ENCODE measurements at regions not wholly inside any gene's neighbourhood (a gene's known extent, or its start where the extent isn't known, plus 50 kb on each side); places are given as distances from the start of the nearest gene placed in this dataset.
"Not testable (repeated sequence)": the region's sequence is repeated elsewhere in the genome, so short reads cannot be mapped to it uniquely, and the experiment has no call there.

- H3K27ac ChIP-seq: no peak overlapping the region
- TF ChIP-seq, protein P1, sequence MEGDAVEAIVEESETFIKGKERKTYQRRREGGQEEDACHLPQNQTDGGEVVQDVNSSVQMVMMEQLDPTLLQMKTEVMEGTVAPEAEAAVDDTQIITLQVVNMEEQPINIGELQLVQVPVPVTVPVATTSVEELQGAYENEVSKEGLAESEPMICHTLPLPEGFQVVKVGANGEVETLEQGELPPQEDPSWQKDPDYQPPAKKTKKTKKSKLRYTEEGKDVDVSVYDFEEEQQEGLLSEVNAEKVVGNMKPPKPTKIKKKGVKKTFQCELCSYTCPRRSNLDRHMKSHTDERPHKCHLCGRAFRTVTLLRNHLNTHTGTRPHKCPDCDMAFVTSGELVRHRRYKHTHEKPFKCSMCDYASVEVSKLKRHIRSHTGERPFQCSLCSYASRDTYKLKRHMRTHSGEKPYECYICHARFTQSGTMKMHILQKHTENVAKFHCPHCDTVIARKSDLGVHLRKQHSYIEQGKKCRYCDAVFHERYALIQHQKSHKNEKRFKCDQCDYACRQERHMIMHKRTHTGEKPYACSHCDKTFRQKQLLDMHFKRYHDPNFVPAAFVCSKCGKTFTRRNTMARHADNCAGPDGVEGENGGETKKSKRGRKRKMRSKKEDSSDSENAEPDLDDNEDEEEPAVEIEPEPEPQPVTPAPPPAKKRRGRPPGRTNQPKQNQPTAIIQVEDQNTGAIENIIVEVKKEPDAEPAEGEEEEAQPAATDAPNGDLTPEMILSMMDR (conservative IDR thresholded peaks at IDR 0.05): no peak
Measured at GRCh38 chr1:177411381-177411780, 240.6 kb downstream of the BRINP2 start.

- TF ChIP-seq, protein P1 (conservative IDR thresholded peaks at IDR 0.05): no peak
Measured at GRCh38 chr1:177410179-177410766, 239.5 kb downstream of the BRINP2 start.

GRCh38 chr1:177406323-177406722 is 235.6 kb downstream of the BRINP2 start:
- H3K27ac ChIP-seq: not testable (repeated sequence)

More at GRCh38 chr1:177410179-177410766, 239.5 kb downstream of the BRINP2 start:
- no peak overlapping the region for H3K27ac ChIP-seq

GRCh38 chr1:177392336-177392735 is 221.6 kb downstream of the BRINP2 start:
- no peak overlapping the region for H3K27ac ChIP-seq
- TF ChIP-seq, protein P1 (conservative IDR thresholded peaks at IDR 0.05): no peak

- TF ChIP-seq, protein P1 (conservative IDR thresholded peaks at IDR 0.05): no peak
- no peak overlapping the region for H3K27ac ChIP-seq
Measured at GRCh38 chr1:177385760-177386698, 215.3 kb downstream of the BRINP2 start.

DNA sequence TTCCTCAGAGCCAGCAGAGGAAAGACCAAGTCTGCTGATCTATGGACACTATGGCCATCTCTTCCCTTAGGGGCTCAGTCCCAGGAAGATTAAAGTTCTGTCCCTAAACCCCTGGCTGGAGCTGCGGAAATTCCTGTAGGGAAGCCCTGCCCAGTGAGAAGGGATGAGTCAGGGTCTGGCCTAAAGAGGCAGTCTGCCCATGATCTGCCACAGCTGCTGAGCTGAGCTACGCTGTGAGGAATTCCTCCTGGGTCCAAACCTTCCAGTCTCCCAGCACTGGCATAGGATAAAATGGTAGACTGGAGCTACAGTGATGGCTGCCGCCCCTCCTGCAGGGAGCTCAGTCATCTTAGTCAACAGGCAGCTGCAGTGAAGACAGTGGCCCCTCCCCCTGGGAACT is 213.7 kb downstream of the BRINP2 start:
- no peak overlapping the region for H3K27ac ChIP-seq
- TF ChIP-seq, protein P1 (conservative IDR thresholded peaks at IDR 0.05): no peak

- H3K27ac ChIP-seq: no peak overlapping the region
- TF ChIP-seq, protein P1 (conservative IDR thresholded peaks at IDR 0.05): no peak
Measured at GRCh38 chr1:177383715-177384114, 213.0 kb downstream of the BRINP2 start.

- no peak overlapping the region for H3K27ac ChIP-seq
- TF ChIP-seq, protein P1 (conservative IDR thresholded peaks at IDR 0.05): no peak
Measured at GRCh38 chr1:177377866-177378265, 207.1 kb downstream of the BRINP2 start.
